Stimulated activated CD8-positive, alpha-beta memory T cell treated with anti-CD3 and anti-CD28 coated beads, Interleukin-15, amount 100 ng/mL, for 4 hours (primary cell): ENCODE measurements at regions not wholly inside any gene's neighbourhood (a gene's known extent, or its start where the extent isn't known, plus 50 kb on each side); places are given as distances from the start of the nearest gene placed in this dataset.
"Not testable (repeated sequence)": the region's sequence is repeated elsewhere in the genome, so short reads cannot be mapped to it uniquely, and the experiment has no call there.

Experiments used
- DNase-seq, 2 donors: peaks; one replicate each; pipeline ENCODE4 v3.0.0-alpha.2; 2020; ENCODE audit warnings: low read depth in 2 of 2

GRCh38 chr6:133108419-133108818 is 132.7 kb upstream of the EYA4 start:
- no peak for DNase-seq

GRCh38 chr6:133114973-133115372 is 126.2 kb upstream of the EYA4 start:
- no peak for DNase-seq

GRCh38 chr6:133115946-133116345 is 125.2 kb upstream of the EYA4 start:
- no peak for DNase-seq

GRCh38 chr6:133128191-133128590 is 113.0 kb upstream of the EYA4 start:
- DNase-seq = no peak

- no peak for DNase-seq
Observed at GRCh38 chr6:133129556-133129955, 111.6 kb upstream of the EYA4 start.

GRCh38 chr6:133130863-133131262 is 110.3 kb upstream of the EYA4 start:
- DNase-seq = no peak

- DNase-seq = no peak
Observed at GRCh38 chr6:133131621-133132465, 109.3 kb upstream of the EYA4 start.

GRCh38 chr6:133132466-133132971 is 108.6 kb upstream of the EYA4 start:
- DNase-seq = no peak

GRCh38 chr6:133136177-133136880 is 104.8 kb upstream of the EYA4 start:
- no peak for DNase-seq

- not testable (repeated sequence) for DNase-seq
Observed at GRCh38 chr6:133147470-133148184, 93.5 kb upstream of the EYA4 start.

- DNase-seq = no peak
Observed at GRCh38 chr6:133156689-133157088, 84.5 kb upstream of the EYA4 start.

GRCh38 chr6:133157995-133158394 is 83.2 kb upstream of the EYA4 start:
- DNase-seq = no peak

- DNase-seq = no peak
Observed at GRCh38 chr6:133159255-133159795, 81.8 kb upstream of the EYA4 start.

GRCh38 chr6:133160536-133160935 is 80.6 kb upstream of the EYA4 start:
- DNase-seq = no peak

- no peak for DNase-seq
Observed at GRCh38 chr6:133165235-133165634, 75.9 kb upstream of the EYA4 start.

GRCh38 chr6:133166766-133167165 is 74.4 kb upstream of the EYA4 start:
- no peak for DNase-seq

GRCh38 chr6:133169901-133170300 is 71.3 kb upstream of the EYA4 start:
- no peak for DNase-seq

- no peak for DNase-seq
Observed at GRCh38 chr6:133170602-133171001, 70.6 kb upstream of the EYA4 start.

GRCh38 chr6:133171989-133172604 is 69.1 kb upstream of the EYA4 start:
- DNase-seq = no peak

- no peak for DNase-seq
Observed at GRCh38 chr6:133173276-133173675, 67.9 kb upstream of the EYA4 start.

GRCh38 chr6:133179481-133179880 is 61.7 kb upstream of the EYA4 start:
- no peak for DNase-seq

- no peak for DNase-seq
Observed at GRCh38 chr6:133183691-133184090, 57.5 kb upstream of the EYA4 start.
